ENCODE measurements at regions not wholly inside any gene's neighbourhood (a gene's known extent, or its start where the extent isn't known, plus 50 kb on each side); places are given as distances from the start of the nearest gene placed in this dataset.

GRCh38 chr2:134109725-134110124 is 144.1 kb upstream of the MGAT5 start:
- TF ChIP-seq POLR2A (IDR thresholded peaks at IDR 0.05; ENCODE audit: extremely low read depth, insufficient read length), result no peak
- TF ChIP-seq, protein P1, sequence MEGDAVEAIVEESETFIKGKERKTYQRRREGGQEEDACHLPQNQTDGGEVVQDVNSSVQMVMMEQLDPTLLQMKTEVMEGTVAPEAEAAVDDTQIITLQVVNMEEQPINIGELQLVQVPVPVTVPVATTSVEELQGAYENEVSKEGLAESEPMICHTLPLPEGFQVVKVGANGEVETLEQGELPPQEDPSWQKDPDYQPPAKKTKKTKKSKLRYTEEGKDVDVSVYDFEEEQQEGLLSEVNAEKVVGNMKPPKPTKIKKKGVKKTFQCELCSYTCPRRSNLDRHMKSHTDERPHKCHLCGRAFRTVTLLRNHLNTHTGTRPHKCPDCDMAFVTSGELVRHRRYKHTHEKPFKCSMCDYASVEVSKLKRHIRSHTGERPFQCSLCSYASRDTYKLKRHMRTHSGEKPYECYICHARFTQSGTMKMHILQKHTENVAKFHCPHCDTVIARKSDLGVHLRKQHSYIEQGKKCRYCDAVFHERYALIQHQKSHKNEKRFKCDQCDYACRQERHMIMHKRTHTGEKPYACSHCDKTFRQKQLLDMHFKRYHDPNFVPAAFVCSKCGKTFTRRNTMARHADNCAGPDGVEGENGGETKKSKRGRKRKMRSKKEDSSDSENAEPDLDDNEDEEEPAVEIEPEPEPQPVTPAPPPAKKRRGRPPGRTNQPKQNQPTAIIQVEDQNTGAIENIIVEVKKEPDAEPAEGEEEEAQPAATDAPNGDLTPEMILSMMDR (IDR thresholded peaks at IDR 0.05; ENCODE audit: low read depth, low read length), result no peak
- TF ChIP-seq, protein P2, sequence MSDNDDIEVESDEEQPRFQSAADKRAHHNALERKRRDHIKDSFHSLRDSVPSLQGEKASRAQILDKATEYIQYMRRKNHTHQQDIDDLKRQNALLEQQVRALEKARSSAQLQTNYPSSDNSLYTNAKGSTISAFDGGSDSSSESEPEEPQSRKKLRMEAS (IDR thresholded peaks at IDR 0.05; ENCODE audit: low read depth, low read length), result no peak
- TF ChIP-seq MYC (IDR thresholded peaks at IDR 0.05; ENCODE audit: low read depth, low read length), result no peak

All from NB4 (cell line).